ENCODE measurements at regions not wholly inside any gene's neighbourhood (a gene's known extent, or its start where the extent isn't known, plus 50 kb on each side); places are given as distances from the start of the nearest gene placed in this dataset.

GRCh38 chr13:58773280-58773859 is 1141.8 kb downstream of the PCDH17 start:
- TF ChIP-seq POLR2A (IDR thresholded peaks at IDR 0.05) (no peak), CTCF (IDR thresholded peaks at IDR 0.05) (no peak), POLR2AphosphoS5 (IDR thresholded peaks at IDR 0.05) (no peak)
- 98% methylated on average over 15 of the region's 25 CpGs for WGBS
- Histone ChIP-seq H3K27me3 (replicated peaks; ENCODE audit: insufficient read depth) (no peaks in the 10 kb centered on the region), H3K4me3 (no peak overlapping the region), H3K4me1 (replicated peaks) (no peaks in the 10 kb centered on the region), H3K36me3 (no peaks in the 10 kb centered on the region), H3K27ac (no peak overlapping the region), H3K9me3 (no peaks in the 10 kb centered on the region)
- intact Hi-C loops (cut with DNase I), result no loop called here
- no peak for DNase-seq (ENCODE audit: low spot score)

- WGBS, result 100% methylated on average over 1 of the region's 1 CpG
- H3K27ac ChIP-seq, result no peak overlapping the region
- H3K36me3 ChIP-seq, result no peaks in the 10 kb centered on the region
- intact Hi-C loops (cut with DNase I), result no loop called here
- H3K27me3 ChIP-seq (replicated peaks; ENCODE audit: insufficient read depth), result no peaks in the 10 kb centered on the region
- H3K4me3 ChIP-seq, result no peak overlapping the region
- DNase-seq (ENCODE audit: low spot score), result no peak
- H3K9me3 ChIP-seq, result no peaks in the 10 kb centered on the region
- no peak for TF ChIP-seq CTCF (IDR thresholded peaks at IDR 0.05)
- no peak for TF ChIP-seq POLR2AphosphoS5 (IDR thresholded peaks at IDR 0.05)
- no peak for TF ChIP-seq POLR2A (IDR thresholded peaks at IDR 0.05)
- no peaks in the 10 kb centered on the region for H3K4me1 ChIP-seq (replicated peaks)
These were observed 1151.2 kb downstream of the PCDH17 start for GRCh38 chr13:58782736-58783135.

GRCh38 chr13:58792854-58793253 is 1161.3 kb downstream of the PCDH17 start:
- Histone ChIP-seq H3K27me3 (replicated peaks; ENCODE audit: insufficient read depth) (no peaks in the 10 kb centered on the region), H3K36me3 (no peaks in the 10 kb centered on the region), H3K4me3 (no peak overlapping the region), H3K4me1 (replicated peaks) (no peaks in the 10 kb centered on the region), H3K9me3 (no peaks in the 10 kb centered on the region), H3K27ac (no peak overlapping the region)
- intact Hi-C loops (cut with DNase I), result no loop called here
- DNase-seq (ENCODE audit: low spot score), result no peak
- no peak for TF ChIP-seq POLR2AphosphoS5 (IDR thresholded peaks at IDR 0.05)
- no peak for TF ChIP-seq CTCF (IDR thresholded peaks at IDR 0.05)
- no peak for TF ChIP-seq POLR2A (IDR thresholded peaks at IDR 0.05)
- WGBS, result 82% methylated on average over 2 of the region's 2 CpGs

- H3K4me3 ChIP-seq, result no peak overlapping the region
- H3K27me3 ChIP-seq (replicated peaks; ENCODE audit: insufficient read depth), result no peaks in the 10 kb centered on the region
- TF ChIP-seq POLR2AphosphoS5 (IDR thresholded peaks at IDR 0.05), result no peak
- no peak for TF ChIP-seq POLR2A (IDR thresholded peaks at IDR 0.05)
- TF ChIP-seq CTCF (IDR thresholded peaks at IDR 0.05), result no peak
- H3K9me3 ChIP-seq, result no peaks in the 10 kb centered on the region
- no peak overlapping the region for H3K27ac ChIP-seq
- intact Hi-C loops (cut with DNase I), result no loop called here
- H3K4me1 ChIP-seq (replicated peaks), result no peaks in the 10 kb centered on the region
- H3K36me3 ChIP-seq, result no peaks in the 10 kb centered on the region
- DNase-seq (ENCODE audit: low spot score), result no peak
- WGBS, result 57% methylated on average over 2 of the region's 2 CpGs
These were observed 1164.2 kb downstream of the PCDH17 start for GRCh38 chr13:58795715-58796114.

GRCh38 chr13:58804832-58805231 is 1173.3 kb downstream of the PCDH17 start:
- no peaks in the 10 kb centered on the region for H3K4me1 ChIP-seq (replicated peaks)
- no peak overlapping the region for H3K4me3 ChIP-seq
- no peaks in the 10 kb centered on the region for H3K36me3 ChIP-seq
- DNase-seq (ENCODE audit: low spot score), result no peak
- H3K9me3 ChIP-seq, result no peaks in the 10 kb centered on the region
- no peak overlapping the region for H3K27ac ChIP-seq
- H3K27me3 ChIP-seq (replicated peaks; ENCODE audit: insufficient read depth), result no peaks in the 10 kb centered on the region
- intact Hi-C loops (cut with DNase I), result no loop called here
- no peak for TF ChIP-seq CTCF (IDR thresholded peaks at IDR 0.05)
- TF ChIP-seq POLR2AphosphoS5 (IDR thresholded peaks at IDR 0.05), result no peak
- TF ChIP-seq POLR2A (IDR thresholded peaks at IDR 0.05), result no peak

All from prostate gland (tissue), 2 donors.